Transverse colon (tissue), 4 donors: ENCODE measurements at regions not wholly inside any gene's neighbourhood (a gene's known extent, or its start where the extent isn't known, plus 50 kb on each side); places are given as distances from the start of the nearest gene placed in this dataset.

Experiments used
- DNase-seq: peaks from one replicate; pipeline ENCODE4 v3.0.0-alpha.2; 2019
- H3K27ac ChIP-seq, 4 donors: fragments of 200-600 bp; sonication (generic); 2 replicates each; pipeline ENCODE4 v1.5.1; 2016 to 2018; ENCODE audit warnings: inconsistent platforms in 4 of 4
- H3K27me3 ChIP-seq: fragments of 200-600 bp; sonication (generic); 2 replicates; pipeline ENCODE4 v1.5.1; 2017; ENCODE audit warnings: inconsistent platforms
- H3K36me3 ChIP-seq, 4 donors: fragments of 200-600 bp; sonication (generic); 2 replicates each; pipeline ENCODE4 v1.5.1; 2017 to 2019; ENCODE audit warnings: inconsistent platforms in 4 of 4
- H3K4me1 ChIP-seq, 4 donors: fragments of 200-600 bp; sonication (generic); 2 replicates each; pipeline ENCODE4 v1.5.1; 2017 to 2020; ENCODE audit warnings: inconsistent platforms in 4 of 4
- H3K4me3 ChIP-seq, 4 donors: fragments of 200-600 bp; sonication (generic); 1 replicate in 1 of 4; 2 replicates in 3 of 4; pipeline versions ENCODE4 v1.5.1 to v1.6.1; 2017 to 2019; ENCODE audit warnings: inconsistent platforms in 4 of 4
- H3K9me3 ChIP-seq, 2 donors: fragments of 200-600 bp; sonication (generic); 2 replicates each; pipeline ENCODE4 v1.5.1; 2017 to 2019; ENCODE audit warnings: inconsistent platforms in 2 of 2
- EP300 ChIP-seq: sonication (generic); formaldehyde crosslinking; IDR thresholded peaks from one replicate; pipeline ENCODE4 v1.6.1; 2017; ENCODE audit warnings: antibody characterized with exemption, low read depth
- POLR2A ChIP-seq: fragments of 450-650 bp; IDR thresholded peaks from one replicate; pipeline ENCODE4 v1.6.1; 2016; ENCODE audit warnings: antibody characterized with exemption, mild to moderate bottlenecking, moderate library complexity
- POLR2AphosphoS5 ChIP-seq, 3 donors: sonication (generic); formaldehyde crosslinking; IDR thresholded peaks; one replicate each; pipeline ENCODE4 v1.6.1; 2016; ENCODE audit warnings: antibody characterized with exemption in 3 of 3
- WGBS, 2 donors: methylation state at CpG; one replicate each; pipeline ENCODE4 v1.1.5; 2018; ENCODE audit warnings: low coverage in 1 of 2; 5-methylcytosine and 5-hydroxymethylcytosine counted together
- in situ Hi-C, 4 donors: fragments of 200-750 bp; cut with MboI; loops; one replicate each; pipeline versions ENCODE4 v1.15.0 to v1.15.1; 2017; ENCODE audit warnings: low sequenced_read_pairs in 3 of 4, low pct_ligation_motif_present in 1 of 4, low pct_unique_long_range_greater_than_20kb in 1 of 4
- intact Hi-C: fragments of 100-400 bp; cut with DNase I; formaldehyde crosslinking; loops from one replicate; pipeline ENCODE4 v1.15.1; 2023; ENCODE audit warnings: low total_unique reads
- TF ChIP-seq, protein P1 (sequence below), 5 experiments: fragments of 200-600 bp in 3 of 5; fragments of 450-650 bp in 2 of 5; sonication (generic) in 3 of 5; IDR thresholded peaks; 1 replicate in 2 of 5; 2 replicates in 3 of 5; pipeline ENCODE4 v1.5.1; 2016 to 2017; ENCODE audit warnings: antibody characterized with exemption in 5 of 5, inconsistent platforms in 3 of 5, mild to moderate bottlenecking in 2 of 5, moderate library complexity in 1 of 5

DNA sequence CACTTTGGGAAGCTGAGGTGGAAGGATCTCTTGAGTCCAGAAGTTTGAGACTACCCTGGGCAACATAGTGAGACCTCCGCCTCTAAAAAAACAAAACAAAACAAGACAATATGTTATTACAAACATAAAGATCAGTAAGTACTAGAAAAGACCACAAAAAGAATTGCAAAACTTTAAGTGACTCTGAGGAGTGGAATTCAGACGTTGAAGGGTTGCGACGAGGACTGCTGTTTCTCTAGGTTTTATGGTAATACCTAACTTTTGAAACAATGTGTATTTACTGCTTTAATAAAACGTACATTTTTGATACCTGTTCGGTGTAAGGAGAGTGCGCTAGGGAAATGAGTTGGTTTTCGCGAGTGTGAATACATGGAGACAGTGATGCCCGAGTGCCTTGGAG lies 250.4 kb downstream of the GATA3 start:
- Histone ChIP-seq H3K4me1 (no peaks in the 10 kb centered on the region), H3K4me3 (no peak overlapping the region), H3K27ac (no peak overlapping the region), H3K36me3 (no peaks in the 10 kb centered on the region), H3K9me3 (no peaks in the 10 kb centered on the region), H3K27me3 (no peaks in the 10 kb centered on the region)
- intact Hi-C loops (no loop called here), in situ Hi-C loops (no loop called here)
- no peak for DNase-seq
- 83 to 89% methylated on average over 9 to 10 of the region's 10 CpGs for WGBS, 2 donors
- TF ChIP-seq POLR2A (no peak), POLR2AphosphoS5 (IDR thresholded peaks at IDR 0.05) (no peak), EP300 (no peak)
- TF ChIP-seq, protein P1, sequence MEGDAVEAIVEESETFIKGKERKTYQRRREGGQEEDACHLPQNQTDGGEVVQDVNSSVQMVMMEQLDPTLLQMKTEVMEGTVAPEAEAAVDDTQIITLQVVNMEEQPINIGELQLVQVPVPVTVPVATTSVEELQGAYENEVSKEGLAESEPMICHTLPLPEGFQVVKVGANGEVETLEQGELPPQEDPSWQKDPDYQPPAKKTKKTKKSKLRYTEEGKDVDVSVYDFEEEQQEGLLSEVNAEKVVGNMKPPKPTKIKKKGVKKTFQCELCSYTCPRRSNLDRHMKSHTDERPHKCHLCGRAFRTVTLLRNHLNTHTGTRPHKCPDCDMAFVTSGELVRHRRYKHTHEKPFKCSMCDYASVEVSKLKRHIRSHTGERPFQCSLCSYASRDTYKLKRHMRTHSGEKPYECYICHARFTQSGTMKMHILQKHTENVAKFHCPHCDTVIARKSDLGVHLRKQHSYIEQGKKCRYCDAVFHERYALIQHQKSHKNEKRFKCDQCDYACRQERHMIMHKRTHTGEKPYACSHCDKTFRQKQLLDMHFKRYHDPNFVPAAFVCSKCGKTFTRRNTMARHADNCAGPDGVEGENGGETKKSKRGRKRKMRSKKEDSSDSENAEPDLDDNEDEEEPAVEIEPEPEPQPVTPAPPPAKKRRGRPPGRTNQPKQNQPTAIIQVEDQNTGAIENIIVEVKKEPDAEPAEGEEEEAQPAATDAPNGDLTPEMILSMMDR (IDR thresholded peaks at IDR 0.05) = no peak

DNA sequence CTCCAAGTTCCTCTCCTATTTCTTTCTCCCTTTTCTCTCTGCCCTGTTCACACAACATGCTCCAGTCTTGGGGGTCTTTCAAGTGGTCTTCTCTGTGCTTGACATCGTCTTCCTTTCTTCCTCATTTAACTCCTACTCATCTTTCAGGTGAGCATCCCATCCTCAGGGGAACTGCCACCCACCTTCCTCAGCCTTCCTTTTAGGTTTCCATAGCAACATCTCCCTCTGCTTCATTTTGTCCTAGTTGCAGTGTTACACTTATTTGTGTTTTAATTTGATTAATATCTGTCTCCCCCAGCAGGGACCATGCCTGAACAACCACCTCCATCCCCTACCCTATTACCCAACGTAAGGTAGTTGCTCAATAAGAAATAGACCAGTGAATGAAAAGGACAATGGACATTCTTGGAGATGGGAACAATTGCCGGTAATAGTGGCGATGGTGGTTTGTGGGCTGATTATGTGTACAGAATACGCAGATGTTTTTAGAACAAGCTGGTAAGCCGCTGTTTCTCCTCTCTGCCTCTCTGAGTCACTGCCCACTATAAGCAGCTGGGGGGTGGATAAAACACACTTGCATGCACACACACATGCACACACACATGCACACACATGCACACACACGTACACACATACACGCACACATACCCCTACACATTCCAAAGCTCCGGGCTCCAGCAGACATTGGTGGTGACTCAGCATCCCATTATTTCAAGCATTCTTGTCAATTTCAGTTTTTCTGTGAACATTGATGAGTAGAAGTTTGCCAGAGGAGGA lies 251.6 kb downstream of the GATA3 start:
- in situ Hi-C loops (no loop called here), intact Hi-C loops (no loop called here)
- H3K9me3 ChIP-seq = no peaks in the 10 kb centered on the region
- H3K36me3 ChIP-seq = no peaks in the 10 kb centered on the region
- no peaks in the 10 kb centered on the region for H3K27me3 ChIP-seq
- H3K27ac ChIP-seq = no peak overlapping the region
- no peak overlapping the region for H3K4me3 ChIP-seq
- no peak for DNase-seq
- TF ChIP-seq POLR2AphosphoS5 (IDR thresholded peaks at IDR 0.05) (no peak), EP300 (no peak), POLR2A (no peak)
- TF ChIP-seq, protein P1 (IDR thresholded peaks at IDR 0.05) = no peak
- no peaks in the 10 kb centered on the region for H3K4me1 ChIP-seq
- 83 to 85% methylated on average over 8 to 9 of the region's 9 CpGs for WGBS, 2 donors

DNA sequence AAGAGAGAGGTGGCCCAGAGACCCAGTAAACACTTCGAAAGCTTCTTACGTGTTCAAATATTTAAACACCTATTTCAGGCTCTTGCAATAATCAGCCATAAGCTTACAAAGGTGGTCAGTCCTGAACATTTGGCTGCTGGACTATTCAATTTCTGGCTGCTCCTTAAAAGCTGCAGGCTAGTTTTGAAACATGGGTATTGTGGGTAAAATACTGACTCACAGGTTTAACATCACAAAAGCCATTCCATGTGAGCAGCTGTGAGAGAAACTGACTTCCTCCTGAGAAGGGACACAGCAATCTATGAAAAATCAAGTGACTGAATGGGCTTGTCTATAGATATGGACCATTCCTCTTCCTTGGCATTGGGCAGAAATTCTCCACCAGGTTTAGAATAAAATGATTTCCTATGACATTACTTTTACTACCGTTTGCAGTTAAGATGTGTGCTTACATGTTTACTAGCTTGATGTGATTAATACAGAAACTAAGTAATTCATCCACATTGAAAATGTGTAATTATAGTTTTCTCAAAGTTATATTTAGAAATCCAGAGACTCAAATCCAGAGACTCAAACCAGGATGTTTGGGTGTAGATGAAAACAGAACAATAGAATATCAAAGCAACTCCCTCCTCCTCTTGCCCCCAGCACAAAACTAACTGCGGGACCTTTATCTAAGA lies 252.3 kb downstream of the GATA3 start:
- WGBS, 2 donors = 71 to 72% methylated on average over 4 of the region's 4 CpGs
- intact Hi-C loops (no loop called here), in situ Hi-C loops (no loop called here)
- no peaks in the 10 kb centered on the region for H3K9me3 ChIP-seq
- H3K27ac ChIP-seq = no peak overlapping the region
- DNase-seq = no peak
- H3K4me1 ChIP-seq = no peaks in the 10 kb centered on the region
- no peak for TF ChIP-seq POLR2A
- TF ChIP-seq, protein P1 (IDR thresholded peaks at IDR 0.05) = no peak
- no peak for TF ChIP-seq POLR2AphosphoS5 (IDR thresholded peaks at IDR 0.05)
- TF ChIP-seq EP300 = no peak
- H3K4me3 ChIP-seq = no peak overlapping the region
- no peaks in the 10 kb centered on the region for H3K27me3 ChIP-seq
- no peaks in the 10 kb centered on the region for H3K36me3 ChIP-seq

DNA sequence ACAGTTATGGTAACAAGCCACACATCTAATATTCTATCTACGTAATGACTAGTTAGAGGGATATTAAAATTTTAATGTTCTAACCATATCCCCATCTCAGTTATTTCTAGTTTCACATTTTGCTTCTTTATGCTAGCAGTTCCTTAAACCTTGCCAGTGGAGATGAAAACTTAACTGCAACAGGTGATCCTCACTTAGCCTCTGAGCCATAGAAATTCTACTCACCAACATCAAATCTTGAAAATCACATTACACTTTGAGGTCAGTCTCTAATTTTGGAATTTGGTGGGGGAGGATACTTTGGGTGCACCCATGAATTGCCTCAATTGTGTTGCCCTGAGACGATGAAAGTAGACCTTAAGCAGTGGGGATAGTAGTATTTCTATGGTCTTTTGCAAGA lies 256.4 kb downstream of the GATA3 start:
- DNase-seq = no peak

More for the DNA sequence above, 256.4 kb downstream of the GATA3 start:
- Histone ChIP-seq H3K4me1 (no peaks in the 10 kb centered on the region), H3K4me3 (no peak overlapping the region), H3K27ac (no peak overlapping the region), H3K9me3 (no peaks in the 10 kb centered on the region), H3K27me3 (no peaks in the 10 kb centered on the region), H3K36me3 (no peaks in the 10 kb centered on the region)
- intact Hi-C loops (no loop called here), in situ Hi-C loops (no loop called here)
- WGBS, 2 donors = 44 to 83% methylated on average over 2 of the region's 2 CpGs
- TF ChIP-seq POLR2AphosphoS5 (IDR thresholded peaks at IDR 0.05) (no peak), EP300 (no peak), POLR2A (no peak)
- TF ChIP-seq, protein P1 (IDR thresholded peaks at IDR 0.05) = no peak
